IPS DF 4.7 (cell line): ENCODE measurements at regions not wholly inside any gene's neighbourhood (a gene's known extent, or its start where the extent isn't known, plus 50 kb on each side); places are given as distances from the start of the nearest gene placed in this dataset.
"Not testable (repeated sequence)": the region's sequence is repeated elsewhere in the genome, so short reads cannot be mapped to it uniquely, and the experiment has no call there.

Source experiments
- DNase-seq: peaks from one replicate; pipeline ENCODE4 v3.0.0-alpha.2; 2013; ENCODE audit warnings: low spot score; ENCODE audit errors: extremely low read depth

- no peak for DNase-seq
Observed at GRCh38 chr16:60815033-60815432, 1221.2 kb downstream of the CDH8 start.

DNA sequence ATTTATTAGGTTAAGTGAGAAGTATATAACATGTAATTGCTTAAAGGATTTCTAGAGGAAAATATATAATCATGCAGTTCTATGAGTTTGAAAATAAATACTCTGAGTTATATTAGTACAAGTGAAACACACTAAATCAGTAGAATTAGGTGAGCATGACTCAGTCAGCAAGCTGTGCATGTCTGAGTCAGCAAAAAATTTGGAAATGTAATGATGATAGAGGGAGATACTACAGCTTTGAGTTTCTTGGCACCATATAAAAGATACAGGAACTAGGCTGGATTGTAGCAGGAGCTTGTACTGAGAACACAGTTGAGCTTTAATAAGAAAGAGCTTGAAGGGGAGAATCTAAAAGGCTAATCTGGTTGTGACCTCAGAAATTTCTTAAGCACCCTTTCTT is 1224.6 kb downstream of the CDH8 start:
- DNase-seq: no peak

GRCh38 chr16:60811051-60811608 is 1225.1 kb downstream of the CDH8 start:
- no peak for DNase-seq

DNA sequence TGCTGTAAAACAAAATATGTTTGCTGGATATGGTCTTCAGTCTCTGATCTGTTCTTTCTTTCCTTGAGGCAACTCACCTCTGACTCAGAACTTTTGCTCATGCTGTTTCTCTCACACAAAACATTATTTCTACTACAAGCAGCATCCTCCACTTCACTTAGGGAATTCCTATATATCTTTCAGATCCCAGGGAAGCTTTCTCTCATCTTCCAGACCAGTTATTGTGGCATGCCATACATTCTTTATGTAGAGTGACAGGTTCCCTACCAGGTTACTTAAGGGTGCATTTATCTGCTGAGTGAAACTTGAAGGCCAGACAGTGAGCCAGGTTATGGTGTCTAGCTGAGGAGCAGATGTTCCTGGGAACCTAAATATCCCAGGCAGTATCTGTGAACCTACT is 1226.0 kb downstream of the CDH8 start:
- no peak for DNase-seq

GRCh38 chr16:60792437-60792836 is 1243.8 kb downstream of the CDH8 start:
- DNase-seq: no peak

DNA sequence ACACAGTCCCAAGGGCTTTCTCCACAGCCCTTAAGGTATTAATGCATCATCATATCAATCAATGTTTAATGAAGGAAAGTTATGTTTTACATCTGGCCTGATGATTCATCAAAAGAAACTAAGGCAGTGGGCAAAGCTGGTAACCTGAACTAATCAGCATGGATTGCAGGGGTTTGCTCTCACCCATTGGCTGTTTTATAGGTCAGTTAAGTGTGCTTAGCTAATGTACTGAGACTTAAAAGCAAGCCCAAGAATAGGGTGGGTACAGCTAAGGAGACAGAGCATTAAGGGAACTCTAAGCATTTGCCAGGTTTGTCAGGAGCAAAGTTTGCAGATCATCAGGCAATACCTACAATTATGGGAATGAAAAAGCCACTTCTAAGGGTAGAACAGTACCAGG is 1247.6 kb downstream of the CDH8 start:
- DNase-seq: no peak

DNA sequence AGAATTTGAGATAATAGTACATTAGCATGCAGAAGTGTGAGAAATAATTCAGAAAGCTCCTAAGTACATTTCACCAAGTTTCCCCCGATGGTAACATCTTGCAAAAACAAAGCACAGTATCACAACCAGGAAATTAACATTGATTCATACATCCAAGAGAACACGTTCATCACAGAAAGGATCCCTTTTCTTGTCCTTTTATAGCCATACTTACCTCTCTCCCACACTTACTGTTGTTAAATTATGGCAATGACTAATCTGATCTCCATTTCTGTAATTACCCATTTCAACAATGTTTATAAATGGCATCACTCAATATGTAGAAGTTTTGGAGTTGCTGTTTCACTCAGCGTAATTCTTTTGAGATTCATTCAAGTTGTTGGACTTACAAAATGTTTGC is 1260.0 kb downstream of the CDH8 start:
- DNase-seq: no peak

DNA sequence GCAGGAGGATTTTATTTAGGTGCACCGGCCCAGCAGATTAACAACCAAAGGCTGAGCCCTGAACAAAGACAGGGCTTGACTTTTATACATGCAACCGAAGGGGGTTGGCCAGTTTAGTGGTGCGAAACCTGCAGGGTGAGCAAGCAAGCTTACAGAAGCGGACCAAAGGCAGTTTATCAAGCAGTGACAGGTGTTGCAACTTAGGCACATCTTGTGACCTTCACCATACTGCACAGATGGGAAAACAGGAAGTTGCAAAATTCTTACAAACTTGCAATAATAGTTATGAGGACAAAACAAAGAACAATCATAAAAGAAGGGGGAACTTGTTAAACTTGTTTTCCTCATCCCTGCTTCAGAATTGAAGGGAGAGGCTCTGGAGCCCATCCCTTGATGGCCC is 1265.1 kb downstream of the CDH8 start:
- no peak for DNase-seq

GRCh38 chr16:60770384-60770783 is 1265.9 kb downstream of the CDH8 start:
- not testable (repeated sequence) for DNase-seq

GRCh38 chr16:60763869-60764268 is 1272.4 kb downstream of the CDH8 start:
- no peak for DNase-seq

DNA sequence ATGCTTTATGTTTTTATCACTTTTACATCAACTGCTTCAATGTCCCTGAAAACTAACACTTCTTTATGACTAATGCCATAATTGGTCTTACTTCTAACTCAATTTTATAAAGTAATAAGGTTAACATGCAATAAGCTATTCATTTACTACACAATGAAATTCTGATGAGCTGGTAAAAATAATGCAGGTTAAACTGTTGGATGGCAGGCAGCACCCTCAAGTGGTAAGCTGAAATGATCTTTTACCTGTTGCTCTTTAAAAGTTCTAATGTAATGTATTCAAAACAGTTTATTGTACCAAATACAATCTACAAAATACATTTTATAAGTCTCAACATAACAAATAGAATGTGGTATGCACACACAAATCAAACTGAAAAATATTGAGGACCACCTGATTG is 1280.3 kb downstream of the CDH8 start:
- DNase-seq: no peak

GRCh38 chr16:60748366-60748765 is 1287.9 kb downstream of the CDH8 start:
- no peak for DNase-seq

DNA sequence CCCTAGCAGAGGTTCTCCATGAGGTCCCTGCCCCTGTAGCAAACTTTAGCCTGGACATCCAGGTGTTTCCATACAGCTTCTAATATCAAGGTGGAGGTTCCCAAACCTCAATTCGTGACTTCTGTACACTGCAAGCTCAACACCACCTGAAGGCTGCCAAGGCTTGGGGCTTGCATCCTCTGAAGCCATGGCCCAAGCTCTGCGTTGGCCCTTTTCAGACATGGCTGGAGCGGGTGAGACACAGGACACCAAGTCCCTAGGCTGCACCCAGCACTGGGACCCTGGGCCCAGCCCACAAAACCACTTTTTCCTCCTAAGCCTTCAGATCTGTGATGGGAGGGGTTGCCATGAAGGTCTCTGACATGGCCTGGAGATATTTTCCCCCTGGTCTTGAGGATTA is 1292.0 kb downstream of the CDH8 start:
- DNase-seq: no peak

DNA sequence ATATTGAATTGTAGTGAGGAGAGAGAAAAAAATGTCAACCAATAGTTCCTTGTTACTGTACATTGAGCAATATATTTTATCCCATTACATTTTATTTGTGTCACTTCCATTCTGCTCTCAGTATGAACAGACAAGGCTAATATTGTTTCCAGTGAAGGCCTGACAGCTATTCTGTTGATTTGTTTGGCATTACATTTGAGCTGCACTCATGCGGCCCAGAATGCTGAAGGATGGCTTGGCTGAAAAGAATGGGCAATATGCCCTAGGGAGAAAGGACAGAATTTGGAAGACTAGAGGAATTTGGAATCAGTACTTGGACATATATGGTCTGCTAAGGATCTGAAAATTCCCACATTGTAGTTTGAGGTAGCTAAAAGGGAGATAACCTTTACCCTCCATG is 1294.4 kb downstream of the CDH8 start:
- DNase-seq: no peak

- no peak for DNase-seq
Observed at GRCh38 chr16:60739737-60740683, 1296.2 kb downstream of the CDH8 start.

DNA sequence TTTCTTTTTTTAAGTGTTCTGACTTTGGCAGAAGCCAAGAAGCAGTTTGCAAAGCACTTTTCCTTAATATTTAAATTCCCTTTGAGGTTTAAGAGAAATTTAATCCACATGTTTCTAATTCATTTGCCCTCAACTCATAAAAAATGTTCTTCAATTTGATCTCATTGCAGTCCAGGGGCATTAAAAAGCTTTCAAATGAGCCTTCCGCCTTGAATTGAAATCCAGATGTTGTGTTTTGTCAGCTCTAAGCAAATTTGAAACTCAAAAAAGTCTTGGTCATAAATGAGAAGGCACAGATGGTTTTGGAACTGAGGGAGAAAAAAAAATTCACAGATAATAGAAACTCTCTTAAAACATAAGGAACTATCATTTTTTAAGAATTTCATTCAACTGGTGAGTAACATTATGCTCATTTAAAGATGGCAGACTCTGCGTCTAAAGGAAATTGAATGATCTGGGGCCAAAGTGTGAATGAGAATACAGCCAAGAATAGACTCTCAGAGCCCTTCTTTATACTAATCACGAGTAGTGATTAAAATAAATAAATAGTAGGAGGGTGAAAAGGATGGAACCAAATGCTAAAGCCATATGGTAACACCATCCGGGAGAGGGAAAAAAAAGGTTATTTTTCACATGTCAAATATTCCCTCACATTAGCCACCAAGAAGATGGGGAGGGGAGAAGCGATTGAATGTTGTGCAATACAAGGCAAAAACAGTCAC is 1304.7 kb downstream of the CDH8 start:
- no peak for DNase-seq

DNA sequence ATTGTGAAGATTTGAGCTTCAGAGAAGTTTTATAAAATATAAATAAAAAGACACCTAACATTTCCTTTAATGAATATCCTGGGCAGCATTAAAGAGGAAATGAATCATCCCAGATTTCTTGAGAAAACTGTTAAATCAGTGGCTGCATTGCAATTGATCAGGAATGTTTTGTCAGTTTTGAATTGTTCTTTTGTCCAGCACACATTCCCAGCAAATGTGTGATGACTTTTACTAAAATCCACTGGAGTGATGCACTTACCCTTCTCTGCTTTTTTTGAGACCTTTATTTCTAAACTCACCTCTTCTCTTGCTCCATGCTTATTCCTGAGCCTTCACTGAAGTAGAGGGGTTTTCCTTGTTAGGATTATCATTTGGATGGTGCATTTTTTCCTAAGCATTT is 1307.2 kb downstream of the CDH8 start:
- DNase-seq: no peak

DNA sequence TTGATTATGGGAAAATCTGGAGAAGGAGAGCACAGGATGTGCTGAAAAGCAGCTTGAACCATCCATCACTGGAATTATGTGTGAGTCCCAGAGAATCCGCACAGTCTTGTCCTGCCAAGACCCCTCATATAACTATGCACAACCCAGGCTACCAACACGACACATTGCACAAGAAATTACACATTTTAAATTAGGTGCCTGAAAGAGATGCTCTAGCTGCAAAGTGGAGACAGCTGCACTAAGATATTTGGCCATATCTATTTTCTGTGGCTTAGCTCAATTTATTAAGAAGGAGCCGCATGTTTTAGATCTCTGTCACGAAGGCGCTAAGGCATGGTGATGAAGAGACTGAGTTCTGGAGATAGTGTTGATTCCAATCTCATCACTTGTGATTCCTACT is 1308.4 kb downstream of the CDH8 start:
- DNase-seq: no peak

DNA sequence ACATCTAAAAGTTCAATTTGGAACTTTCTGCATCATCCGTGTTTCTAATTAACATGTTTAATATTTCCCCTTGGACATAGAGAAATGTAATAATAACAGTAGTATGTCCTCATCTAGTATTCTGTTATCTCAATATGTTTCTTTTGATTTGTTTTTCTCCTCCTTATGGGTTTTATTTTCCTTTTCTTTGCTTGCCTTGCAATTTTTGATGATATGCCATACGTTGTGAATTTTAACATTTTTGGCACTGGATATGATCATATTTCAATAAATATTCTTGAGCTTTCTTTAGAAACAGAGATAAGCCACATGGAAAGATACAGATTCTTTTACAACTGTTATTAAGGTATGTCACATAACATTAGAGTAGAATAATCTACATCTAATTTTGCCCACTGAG is 1316.2 kb downstream of the CDH8 start:
- no peak for DNase-seq

DNA sequence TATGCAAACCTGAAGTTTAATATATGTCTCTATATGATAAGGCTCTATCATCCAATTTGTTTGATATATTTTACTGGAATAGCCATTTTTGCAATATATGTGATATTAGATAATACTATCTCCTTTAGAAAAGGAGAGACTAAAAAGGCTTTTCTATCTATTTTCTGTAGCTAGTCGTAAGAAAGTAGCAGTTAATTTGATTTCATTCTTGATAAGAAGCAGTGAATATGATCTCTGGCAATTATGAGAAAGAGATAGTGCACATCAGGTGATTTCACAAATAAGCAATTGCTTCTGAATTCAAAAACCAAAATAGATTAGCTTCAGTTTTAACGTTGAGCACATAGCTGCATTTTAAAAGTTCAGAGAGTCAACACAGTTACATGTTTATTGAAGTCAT is 1318.4 kb downstream of the CDH8 start:
- no peak for DNase-seq

GRCh38 chr16:60712144-60712543 is 1324.1 kb downstream of the CDH8 start:
- DNase-seq: no peak

GRCh38 chr16:60704726-60705125 is 1331.5 kb downstream of the CDH8 start:
- no peak for DNase-seq
